ENCODE measurements at regions not wholly inside any gene's neighbourhood (a gene's known extent, or its start where the extent isn't known, plus 50 kb on each side); places are given as distances from the start of the nearest gene placed in this dataset.

DNA sequence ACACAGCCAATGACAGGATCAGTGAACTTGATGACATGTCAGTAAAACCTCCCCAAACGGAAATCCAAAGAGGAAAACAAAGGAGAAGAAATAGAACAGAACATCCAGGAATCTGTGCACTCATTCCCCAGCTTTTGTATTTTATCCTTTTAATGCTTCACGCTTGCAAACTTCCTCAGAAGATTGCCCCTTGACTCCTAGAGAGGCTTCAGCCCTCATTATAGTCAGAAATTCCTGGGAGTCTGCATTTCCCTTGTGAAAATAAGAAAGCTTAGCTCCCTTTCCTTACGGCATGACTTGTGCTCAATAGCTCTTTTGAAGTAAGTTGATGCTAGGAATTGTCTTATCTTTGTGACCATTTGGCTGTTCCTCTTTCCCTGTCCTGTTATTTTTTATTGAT lies 313.6 kb upstream of the OPRM1 start:
- Histone ChIP-seq H3K27ac (ENCODE audit: low read depth, low read length) (no peak overlapping the region), H3K9me3 (ENCODE audit: control insufficient read depth, insufficient read depth, low read length) (no peaks in the 10 kb centered on the region), H3K4me3 (ENCODE audit: low read depth, low read length) (no peak overlapping the region), H3K36me3 (ENCODE audit: control insufficient read depth, insufficient read depth, low read length) (no peaks in the 10 kb centered on the region), H3K27me3 (ENCODE audit: control insufficient read depth, insufficient read depth, low read length) (no peaks in the 10 kb centered on the region), H3K9ac (ENCODE audit: low read depth, low read length) (no peak overlapping the region), H3K4me1 (ENCODE audit: control insufficient read depth, insufficient read depth, low read length) (no peaks in the 10 kb centered on the region)

DNA sequence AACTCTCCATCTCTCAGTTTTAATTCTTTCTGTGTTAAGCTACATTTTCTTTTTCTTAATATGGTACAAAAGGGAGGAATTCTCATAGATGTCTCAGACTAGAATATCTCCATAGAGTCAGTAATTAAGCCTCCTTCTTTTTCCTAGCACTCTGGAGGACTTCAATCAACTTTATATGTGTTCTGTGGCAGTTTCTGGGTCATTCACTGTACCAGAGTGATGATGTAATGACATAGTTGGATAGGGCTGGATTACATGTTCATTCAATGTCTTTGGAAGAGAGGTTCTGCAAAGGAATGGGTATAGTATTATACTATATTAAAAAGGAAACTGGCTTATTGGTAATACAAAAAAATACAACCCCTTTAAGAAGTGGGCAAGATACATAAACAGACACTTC lies 318.3 kb upstream of the OPRM1 start:
- no peaks in the 10 kb centered on the region for H3K9me3 ChIP-seq (ENCODE audit: control insufficient read depth, insufficient read depth, low read length)
- H3K4me3 ChIP-seq (ENCODE audit: low read depth, low read length) = no peak overlapping the region
- no peaks in the 10 kb centered on the region for H3K36me3 ChIP-seq (ENCODE audit: control insufficient read depth, insufficient read depth, low read length)
- no peak overlapping the region for H3K9ac ChIP-seq (ENCODE audit: low read depth, low read length)
- no peaks in the 10 kb centered on the region for H3K4me1 ChIP-seq (ENCODE audit: control insufficient read depth, insufficient read depth, low read length)
- H3K27ac ChIP-seq (ENCODE audit: low read depth, low read length) = no peak overlapping the region
- H3K27me3 ChIP-seq (ENCODE audit: control insufficient read depth, insufficient read depth, low read length) = no peaks in the 10 kb centered on the region

DNA sequence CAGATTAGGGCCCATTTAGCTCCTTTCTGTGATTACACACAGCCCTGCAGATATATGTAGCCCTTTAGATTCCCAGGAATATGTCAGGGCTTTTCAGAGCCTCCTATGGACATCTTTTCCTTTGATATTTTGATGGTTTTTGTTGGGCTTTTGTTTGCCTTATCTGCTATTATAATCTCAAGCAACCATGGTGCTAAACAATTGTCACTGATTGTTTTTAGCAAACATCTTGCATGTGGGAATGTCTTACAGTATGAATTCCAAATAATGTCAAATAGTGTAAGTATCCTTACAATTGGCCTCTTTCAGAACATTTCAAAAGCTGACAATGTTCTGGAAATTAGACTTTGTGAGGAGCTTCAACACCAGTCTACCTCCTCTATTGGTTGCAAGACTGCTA lies 333.6 kb upstream of the OPRM1 start:
- Histone ChIP-seq H3K4me3 (ENCODE audit: low read depth, low read length) (no peak overlapping the region), H3K36me3 (ENCODE audit: control insufficient read depth, insufficient read depth, low read length) (no peaks in the 10 kb centered on the region), H3K4me1 (ENCODE audit: control insufficient read depth, insufficient read depth, low read length) (no peaks in the 10 kb centered on the region), H3K27ac (ENCODE audit: low read depth, low read length) (no peak overlapping the region), H3K9me3 (ENCODE audit: control insufficient read depth, insufficient read depth, low read length) (peaks cover 15% of the 10 kb centered on the region), H3K27me3 (ENCODE audit: control insufficient read depth, insufficient read depth, low read length) (no peaks in the 10 kb centered on the region), H3K9ac (ENCODE audit: low read depth, low read length) (no peak overlapping the region)

DNA sequence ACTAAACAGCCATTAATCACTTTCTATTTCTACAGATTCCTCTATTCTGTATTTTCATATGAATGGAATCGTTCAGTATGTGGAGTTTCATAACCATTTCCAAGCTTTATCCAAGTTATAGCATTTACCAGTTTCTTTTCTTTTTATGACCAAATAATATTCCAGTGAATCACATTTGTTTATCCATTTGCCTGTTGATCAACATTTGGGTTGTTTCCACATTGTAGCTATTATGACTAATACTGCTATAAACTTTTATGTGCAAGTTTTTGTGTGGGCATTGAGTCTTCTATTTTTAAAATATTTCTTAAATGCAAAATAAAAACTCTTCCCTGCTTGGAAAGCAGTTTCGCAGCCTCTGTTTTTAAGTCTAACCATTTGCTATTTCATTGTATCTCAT lies 336.4 kb upstream of the OPRM1 start:
- Histone ChIP-seq H3K9ac (ENCODE audit: low read depth, low read length) (no peak overlapping the region), H3K9me3 (ENCODE audit: control insufficient read depth, insufficient read depth, low read length) (peaks cover 15% of the 10 kb centered on the region)

DNA sequence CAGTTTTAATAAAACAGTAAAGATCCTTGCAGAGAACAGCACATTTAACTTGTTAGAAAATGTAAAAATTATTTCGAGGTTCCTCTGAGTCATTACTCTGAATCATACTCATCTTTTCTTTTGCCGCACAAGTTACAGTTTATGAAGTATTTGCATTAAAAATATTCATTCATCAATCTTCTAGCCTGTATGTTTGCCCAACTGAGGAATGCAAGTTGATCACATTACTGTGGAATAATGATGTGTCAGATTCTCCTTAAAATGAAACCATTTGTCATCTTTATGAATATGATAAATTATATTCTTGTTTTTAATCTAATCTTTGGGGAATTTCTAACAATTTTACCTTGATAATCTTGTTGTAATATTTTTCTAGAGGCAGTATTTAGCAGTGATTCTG lies 340.4 kb upstream of the OPRM1 start:
- Histone ChIP-seq H3K4me3 (ENCODE audit: low read depth, low read length) (no peak overlapping the region), H3K27ac (ENCODE audit: low read depth, low read length) (no peak overlapping the region), H3K9ac (ENCODE audit: low read depth, low read length) (no peak overlapping the region), H3K9me3 (ENCODE audit: control insufficient read depth, insufficient read depth, low read length) (no peaks in the 10 kb centered on the region), H3K36me3 (ENCODE audit: control insufficient read depth, insufficient read depth, low read length) (no peaks in the 10 kb centered on the region), H3K4me1 (ENCODE audit: control insufficient read depth, insufficient read depth, low read length) (no peaks in the 10 kb centered on the region), H3K27me3 (ENCODE audit: control insufficient read depth, insufficient read depth, low read length) (no peaks in the 10 kb centered on the region)

More for the DNA sequence above, 336.4 kb upstream of the OPRM1 start:
- Histone ChIP-seq H3K27me3 (ENCODE audit: control insufficient read depth, insufficient read depth, low read length) (no peaks in the 10 kb centered on the region), H3K27ac (ENCODE audit: low read depth, low read length) (no peak overlapping the region), H3K4me1 (ENCODE audit: control insufficient read depth, insufficient read depth, low read length) (no peaks in the 10 kb centered on the region), H3K36me3 (ENCODE audit: control insufficient read depth, insufficient read depth, low read length) (no peaks in the 10 kb centered on the region), H3K4me3 (ENCODE audit: low read depth, low read length) (no peak overlapping the region)

DNA sequence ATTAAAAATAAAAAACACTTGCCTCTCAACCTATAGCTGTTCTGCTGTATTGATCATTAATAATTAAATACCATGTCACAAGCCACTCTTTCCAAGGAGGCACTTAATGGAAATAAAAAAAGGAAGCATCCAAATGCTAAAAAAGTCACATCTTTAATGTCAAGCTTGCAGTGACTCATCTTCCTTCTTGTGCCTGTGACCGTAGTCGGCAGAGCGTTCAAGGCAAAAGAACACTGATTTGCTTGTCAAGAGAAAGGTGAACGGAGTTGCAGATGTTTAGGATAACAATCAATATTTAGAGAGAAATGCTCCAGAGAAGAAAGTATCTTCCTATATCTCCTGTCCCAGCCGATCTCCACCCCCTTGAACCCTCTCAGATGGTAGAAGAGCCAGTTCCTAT lies 341.0 kb upstream of the OPRM1 start:
- H3K9me3 ChIP-seq (ENCODE audit: control insufficient read depth, insufficient read depth, low read length) = no peaks in the 10 kb centered on the region
- no peak overlapping the region for H3K27ac ChIP-seq (ENCODE audit: low read depth, low read length)
- no peak overlapping the region for H3K9ac ChIP-seq (ENCODE audit: low read depth, low read length)
- no peaks in the 10 kb centered on the region for H3K36me3 ChIP-seq (ENCODE audit: control insufficient read depth, insufficient read depth, low read length)
- H3K4me3 ChIP-seq (ENCODE audit: low read depth, low read length) = no peak overlapping the region
- no peaks in the 10 kb centered on the region for H3K4me1 ChIP-seq (ENCODE audit: control insufficient read depth, insufficient read depth, low read length)
- no peaks in the 10 kb centered on the region for H3K27me3 ChIP-seq (ENCODE audit: control insufficient read depth, insufficient read depth, low read length)

DNA sequence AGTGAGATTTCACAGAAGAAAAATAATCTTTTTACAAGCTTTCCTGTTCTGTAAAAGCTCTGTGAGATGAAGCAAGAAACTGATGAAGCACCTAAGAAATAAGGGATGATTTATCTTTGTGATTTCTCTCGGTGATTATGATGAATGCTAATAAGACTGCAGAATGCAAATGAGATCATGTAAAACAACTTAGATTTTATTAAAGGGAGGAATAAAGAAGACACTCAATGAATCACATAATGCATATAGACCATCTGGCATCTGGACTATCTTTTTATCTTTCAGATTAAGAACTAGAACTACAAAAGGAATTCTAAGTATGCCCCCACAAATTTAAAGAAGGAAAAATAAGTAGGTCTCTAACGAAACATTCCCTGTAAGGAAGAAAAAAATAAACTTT lies 361.5 kb upstream of the OPRM1 start:
- H3K9me3 ChIP-seq (ENCODE audit: control insufficient read depth, insufficient read depth, low read length) = no peaks in the 10 kb centered on the region
- H3K27me3 ChIP-seq (ENCODE audit: control insufficient read depth, insufficient read depth, low read length) = no peaks in the 10 kb centered on the region
- no peak overlapping the region for H3K4me3 ChIP-seq (ENCODE audit: low read depth, low read length)
- H3K4me1 ChIP-seq (ENCODE audit: control insufficient read depth, insufficient read depth, low read length) = peaks cover 6% of the 10 kb centered on the region; the same call in 1 of the 2 replicates
- no peaks in the 10 kb centered on the region for H3K36me3 ChIP-seq (ENCODE audit: control insufficient read depth, insufficient read depth, low read length)
- H3K27ac ChIP-seq (ENCODE audit: low read depth, low read length) = no peak overlapping the region
- H3K9ac ChIP-seq (ENCODE audit: low read depth, low read length) = no peak overlapping the region

DNA sequence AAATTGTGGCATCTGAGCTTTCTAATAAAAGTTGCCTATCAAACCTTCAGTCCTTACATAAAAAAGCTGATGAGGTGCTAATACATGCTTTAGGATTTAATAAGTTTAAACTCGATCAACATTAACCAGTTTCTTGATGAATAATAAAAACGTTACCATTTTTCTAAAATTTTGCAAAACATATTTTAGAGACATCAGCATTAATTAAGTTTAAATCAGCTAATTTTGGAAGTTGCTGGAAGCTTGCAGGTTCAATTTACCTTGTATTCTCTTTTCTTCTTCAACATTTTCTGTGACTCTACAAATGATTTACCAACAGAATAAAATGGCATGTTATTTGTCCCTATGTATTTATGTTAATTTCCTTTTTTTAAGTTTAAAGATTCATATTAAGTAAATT lies 365.3 kb upstream of the OPRM1 start:
- no peaks in the 10 kb centered on the region for H3K36me3 ChIP-seq (ENCODE audit: control insufficient read depth, insufficient read depth, low read length)
- no peak overlapping the region for H3K27ac ChIP-seq (ENCODE audit: low read depth, low read length)
- no peak overlapping the region for H3K9ac ChIP-seq (ENCODE audit: low read depth, low read length)
- H3K27me3 ChIP-seq (ENCODE audit: control insufficient read depth, insufficient read depth, low read length) = no peaks in the 10 kb centered on the region
- H3K4me1 ChIP-seq (ENCODE audit: control insufficient read depth, insufficient read depth, low read length) = peaks cover 6% of the 10 kb centered on the region; the same call in 1 of the 2 replicates
- H3K9me3 ChIP-seq (ENCODE audit: control insufficient read depth, insufficient read depth, low read length) = no peaks in the 10 kb centered on the region
- no peak overlapping the region for H3K4me3 ChIP-seq (ENCODE audit: low read depth, low read length)

DNA sequence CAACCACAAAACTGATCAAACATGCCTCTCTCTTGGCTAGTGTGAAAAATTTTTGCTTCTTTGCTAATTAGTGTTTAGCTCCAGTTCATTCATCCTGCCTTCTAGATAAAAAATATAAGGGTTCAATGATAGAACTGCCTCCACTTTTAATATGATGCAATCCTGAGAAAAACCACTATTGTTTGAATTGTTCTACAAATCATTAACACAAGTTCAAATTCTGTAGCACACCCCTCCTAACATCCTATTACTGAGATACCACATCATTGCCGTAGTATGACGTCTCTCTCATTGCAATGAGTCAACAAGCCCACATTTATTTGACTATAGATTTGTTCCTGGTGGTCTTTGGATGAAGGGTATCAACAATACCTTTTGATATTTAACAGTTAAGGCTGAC lies 365.8 kb upstream of the OPRM1 start:
- Histone ChIP-seq H3K36me3 (ENCODE audit: control insufficient read depth, insufficient read depth, low read length) (no peaks in the 10 kb centered on the region), H3K4me1 (ENCODE audit: control insufficient read depth, insufficient read depth, low read length) (peaks cover 6% of the 10 kb centered on the region; the same call in 1 of the 2 replicates), H3K27me3 (ENCODE audit: control insufficient read depth, insufficient read depth, low read length) (no peaks in the 10 kb centered on the region), H3K9me3 (ENCODE audit: control insufficient read depth, insufficient read depth, low read length) (no peaks in the 10 kb centered on the region), H3K9ac (ENCODE audit: low read depth, low read length) (no peak overlapping the region), H3K27ac (ENCODE audit: low read depth, low read length) (no peak overlapping the region), H3K4me3 (ENCODE audit: low read depth, low read length) (no peak overlapping the region)

DNA sequence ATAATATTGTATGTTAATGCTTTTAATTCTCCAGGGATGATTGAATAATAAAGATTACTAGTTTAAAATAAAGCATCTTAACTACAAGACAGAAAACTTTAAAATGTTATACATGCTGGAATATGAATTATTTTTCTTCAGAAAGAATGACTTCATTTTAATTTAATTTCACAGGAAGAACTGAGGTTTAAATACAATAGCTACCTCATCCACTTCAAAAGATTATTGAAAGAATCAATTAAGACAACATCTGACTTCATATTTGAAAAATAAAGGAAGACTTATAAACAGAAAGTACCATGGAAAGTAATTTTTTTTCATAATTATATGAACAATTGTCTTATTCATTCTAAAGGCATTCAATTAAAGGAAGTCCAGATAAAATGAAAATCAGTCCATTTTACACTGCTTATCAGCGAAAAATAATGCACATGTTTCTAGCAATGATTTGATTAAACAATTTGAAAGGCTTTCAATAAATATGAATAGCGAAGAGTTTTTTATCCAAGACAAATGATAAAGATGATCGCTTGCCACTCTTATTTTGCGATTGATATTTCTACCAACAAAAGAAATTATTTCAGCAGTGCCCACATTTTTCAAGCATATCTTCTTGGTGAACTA lies 368.5 kb upstream of the OPRM1 start:
- Histone ChIP-seq H3K36me3 (ENCODE audit: control insufficient read depth, insufficient read depth, low read length) (no peaks in the 10 kb centered on the region), H3K27ac (ENCODE audit: low read depth, low read length) (no peak overlapping the region)

DNA sequence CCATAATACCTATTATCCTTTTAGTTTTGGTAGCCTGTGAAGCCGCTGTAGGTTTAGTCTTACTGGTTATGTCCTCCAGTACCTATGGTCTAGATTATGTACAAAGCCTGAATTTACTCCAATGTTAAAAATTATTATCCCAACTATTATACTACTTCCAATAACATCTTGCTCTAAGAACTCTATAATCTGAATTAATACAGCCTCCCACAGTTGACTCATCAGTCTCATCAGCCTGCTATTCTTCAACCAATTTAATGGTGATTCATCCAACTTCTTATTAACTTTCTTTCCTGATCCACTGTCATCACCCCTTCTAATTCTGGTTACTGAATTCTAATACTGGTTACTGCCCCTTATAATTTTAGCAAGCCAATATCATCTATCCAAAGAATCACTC lies 370.3 kb upstream of the OPRM1 start:
- Histone ChIP-seq H3K9ac (ENCODE audit: low read depth, low read length) (no peak overlapping the region), H3K9me3 (ENCODE audit: control insufficient read depth, insufficient read depth, low read length) (no peaks in the 10 kb centered on the region), H3K27me3 (ENCODE audit: control insufficient read depth, insufficient read depth, low read length) (no peaks in the 10 kb centered on the region), H3K27ac (ENCODE audit: low read depth, low read length) (no peak overlapping the region), H3K4me1 (ENCODE audit: control insufficient read depth, insufficient read depth, low read length) (no peaks in the 10 kb centered on the region), H3K4me3 (ENCODE audit: low read depth, low read length) (no peak overlapping the region), H3K36me3 (ENCODE audit: control insufficient read depth, insufficient read depth, low read length) (no peaks in the 10 kb centered on the region)

More for the DNA sequence above, 368.5 kb upstream of the OPRM1 start:
- Histone ChIP-seq H3K4me1 (ENCODE audit: control insufficient read depth, insufficient read depth, low read length) (no peaks in the 10 kb centered on the region), H3K27me3 (ENCODE audit: control insufficient read depth, insufficient read depth, low read length) (no peaks in the 10 kb centered on the region), H3K4me3 (ENCODE audit: low read depth, low read length) (no peak overlapping the region), H3K9me3 (ENCODE audit: control insufficient read depth, insufficient read depth, low read length) (no peaks in the 10 kb centered on the region), H3K9ac (ENCODE audit: low read depth, low read length) (no peak overlapping the region)
